HG03064 (cell line): ENCODE measurements at regions not wholly inside any gene's neighbourhood (a gene's known extent, or its start where the extent isn't known, plus 50 kb on each side); places are given as distances from the start of the nearest gene placed in this dataset.
"Not testable (repeated sequence)": the region's sequence is repeated elsewhere in the genome, so short reads cannot be mapped to it uniquely, and the experiment has no call there.

Experiments used
- ATAC-seq: cut with Tn5 transposase; IDR thresholded peaks from one replicate; pipeline ENCODE4 v1.9.1; 2021; ENCODE audit warnings: low read depth; ENCODE audit not compliant: unreplicated experiment

- ATAC-seq = not testable (repeated sequence)
Observed at GRCh38 chr13:67902960-67903359, 672.8 kb upstream of the PCDH9 start.

DNA sequence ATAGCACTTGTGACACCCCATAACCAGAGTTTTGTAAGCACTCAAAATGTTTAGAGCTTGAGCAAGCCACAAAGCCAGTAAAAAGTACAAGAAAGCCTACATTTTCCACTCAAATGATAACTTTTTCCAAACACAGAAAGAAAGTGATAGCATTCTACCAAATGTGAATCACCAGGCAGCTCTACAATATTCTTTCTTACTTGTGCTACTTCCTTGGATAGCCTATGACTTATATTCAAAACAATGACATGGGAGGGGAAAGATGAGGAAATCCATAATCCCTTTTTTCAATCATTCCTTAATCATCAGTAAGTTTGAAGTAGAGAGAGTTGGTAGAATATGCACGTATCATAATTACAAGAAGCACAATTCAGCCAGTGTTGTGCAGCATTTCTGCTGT lies 650.8 kb upstream of the PCDH9 start:
- ATAC-seq = no peak

GRCh38 chr13:67878376-67878775 lies 648.2 kb upstream of the PCDH9 start:
- ATAC-seq = no peak

GRCh38 chr13:67877031-67877430 lies 646.9 kb upstream of the PCDH9 start:
- ATAC-seq = no peak

DNA sequence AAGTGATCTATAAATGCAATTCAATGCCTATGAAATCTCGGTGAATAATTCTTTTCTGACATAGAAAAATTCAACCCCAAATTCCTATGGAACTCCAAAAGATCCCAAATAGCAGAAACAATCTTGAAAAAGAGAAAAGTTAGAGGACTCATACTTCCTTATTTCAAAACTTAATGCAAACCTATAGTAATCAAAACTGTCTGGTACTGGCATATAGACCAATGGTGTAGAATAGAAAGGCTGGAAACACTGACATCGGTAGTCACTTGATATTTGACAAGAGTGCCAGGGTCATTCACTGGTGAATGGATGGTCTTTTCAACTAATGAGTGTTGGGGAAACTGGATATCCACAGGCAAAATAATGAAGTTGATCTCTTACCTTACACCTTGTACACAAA lies 637.1 kb upstream of the PCDH9 start:
- no peak for ATAC-seq

DNA sequence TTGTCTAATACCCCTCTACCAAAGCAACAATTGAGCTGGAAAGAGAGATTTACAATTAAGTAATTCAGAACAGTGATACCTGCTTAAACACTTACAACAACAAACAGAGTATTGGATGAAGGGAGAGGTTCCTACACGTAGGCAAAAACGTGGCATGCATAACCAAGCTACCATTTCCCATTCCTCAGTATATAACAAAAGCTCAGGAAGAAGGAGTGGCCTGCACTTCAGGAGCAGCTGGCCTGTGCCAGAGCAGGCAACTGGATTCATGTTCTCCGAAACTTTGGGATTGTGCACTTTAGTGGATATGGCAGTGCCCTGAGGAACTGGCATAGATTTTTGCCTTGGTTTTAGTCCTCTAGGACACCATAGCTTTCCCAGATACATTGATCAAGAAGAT lies 630.2 kb upstream of the PCDH9 start:
- no peak for ATAC-seq

- no peak for ATAC-seq
Observed at GRCh38 chr13:67859904-67860303, 629.8 kb upstream of the PCDH9 start.

GRCh38 chr13:67857581-67858310 lies 627.6 kb upstream of the PCDH9 start:
- no peak for ATAC-seq

- no peak for ATAC-seq
Observed at GRCh38 chr13:67856955-67857354, 626.8 kb upstream of the PCDH9 start.

DNA sequence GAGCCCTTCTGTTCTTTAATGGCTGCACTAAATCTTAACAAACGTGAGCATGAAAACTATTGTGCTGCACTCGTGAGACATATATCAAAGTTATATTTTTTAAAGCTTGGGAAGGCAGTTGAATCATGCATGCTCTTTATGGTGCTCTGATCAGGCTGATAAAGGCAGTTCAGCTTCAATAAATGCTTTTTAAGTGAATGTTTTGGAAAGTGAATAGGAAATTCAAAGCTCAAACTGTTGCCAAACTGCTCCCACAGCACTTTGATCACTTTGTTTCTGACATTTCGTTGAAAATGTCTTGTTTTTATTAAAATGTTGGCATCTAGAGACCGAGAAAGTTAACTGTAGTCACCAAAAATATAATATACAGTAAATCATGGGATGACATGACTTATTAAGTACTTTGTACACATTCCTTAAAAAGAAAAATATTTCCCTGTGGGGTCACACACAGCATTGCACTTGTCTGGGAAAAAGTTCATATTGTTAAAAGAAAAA lies 625.7 kb upstream of the PCDH9 start:
- no peak for ATAC-seq

GRCh38 chr13:67854990-67855389 lies 624.9 kb upstream of the PCDH9 start:
- ATAC-seq = no peak

- ATAC-seq = no peak
Observed at GRCh38 chr13:67844574-67844973, 614.4 kb upstream of the PCDH9 start.

GRCh38 chr13:67841071-67841470 lies 610.9 kb upstream of the PCDH9 start:
- ATAC-seq = no peak

DNA sequence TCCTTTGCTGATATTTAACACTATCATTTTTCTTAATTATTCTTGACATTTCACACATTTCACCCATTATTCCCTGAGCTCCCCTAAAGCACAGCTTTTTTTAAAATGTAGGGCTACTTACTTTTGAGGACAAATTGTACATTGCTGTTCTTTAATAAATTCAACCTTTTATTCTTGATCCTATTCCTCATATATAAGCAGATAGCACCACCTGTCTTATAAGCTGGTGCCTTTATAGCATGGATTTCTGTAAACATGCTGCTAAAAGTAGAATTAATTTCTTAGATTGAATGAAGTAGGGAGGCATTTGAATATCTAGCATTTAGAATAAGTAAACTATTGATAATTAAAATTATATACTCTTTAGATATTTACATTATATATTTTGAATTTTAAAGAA lies 603.4 kb upstream of the PCDH9 start:
- no peak for ATAC-seq

GRCh38 chr13:67829641-67830040 lies 599.5 kb upstream of the PCDH9 start:
- no peak for ATAC-seq

DNA sequence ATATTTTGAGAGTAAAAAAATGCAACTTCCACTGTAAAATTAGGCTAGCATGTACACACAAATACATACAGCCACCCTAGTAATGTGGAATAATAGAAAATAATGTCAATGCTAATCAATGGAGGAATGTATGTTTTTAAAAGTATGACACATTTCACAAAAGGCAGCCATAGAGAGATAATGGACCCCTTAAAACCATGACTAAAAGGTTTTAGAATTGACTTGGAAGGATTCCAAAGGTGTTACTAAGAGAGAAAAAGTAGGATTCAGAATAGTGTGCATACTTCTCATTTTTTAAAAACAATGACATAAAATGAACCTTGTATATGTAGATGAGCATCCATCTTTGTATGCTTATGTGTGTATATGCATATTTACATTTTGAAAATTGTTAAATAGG lies 597.9 kb upstream of the PCDH9 start:
- no peak for ATAC-seq

DNA sequence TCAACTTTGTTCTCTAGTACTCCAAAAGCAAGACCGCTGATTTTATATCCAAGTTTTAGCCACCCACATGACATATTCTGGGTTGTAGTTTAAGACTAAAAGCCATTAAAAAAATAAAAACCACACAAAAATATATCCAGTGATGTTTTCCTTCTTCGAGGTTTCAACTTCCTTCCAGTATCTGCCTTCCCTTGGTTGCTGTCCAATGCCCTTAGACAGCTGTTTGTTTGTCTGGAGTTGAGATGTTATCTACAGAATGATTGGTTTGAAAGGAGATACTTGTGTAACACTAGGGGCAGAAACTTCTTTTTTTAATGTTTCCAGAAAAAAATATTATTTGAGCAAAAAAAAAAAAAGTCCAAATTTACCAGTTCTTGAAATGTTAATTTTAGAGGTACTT lies 591.5 kb upstream of the PCDH9 start:
- no peak for ATAC-seq

GRCh38 chr13:67806796-67807195 lies 576.7 kb upstream of the PCDH9 start:
- no peak for ATAC-seq

GRCh38 chr13:67803118-67803517 lies 573.0 kb upstream of the PCDH9 start:
- ATAC-seq = no peak

- ATAC-seq = no peak
Observed at GRCh38 chr13:67792151-67792676, 562.1 kb upstream of the PCDH9 start.

GRCh38 chr13:67791047-67791446 lies 560.9 kb upstream of the PCDH9 start:
- no peak for ATAC-seq

- ATAC-seq = no peak
Observed at GRCh38 chr13:67776151-67776550, 546.0 kb upstream of the PCDH9 start.
